Natural killer cell (primary cell): ENCODE measurements at regions not wholly inside any gene's neighbourhood (a gene's known extent, or its start where the extent isn't known, plus 50 kb on each side); places are given as distances from the start of the nearest gene placed in this dataset.
"Not testable (repeated sequence)": the region's sequence is repeated elsewhere in the genome, so short reads cannot be mapped to it uniquely, and the experiment has no call there.

Source experiments
- ATAC-seq, 3 donors: fragments of 150-1000 bp in 2 of 3; fragments of 200-7000 bp in 1 of 3; cut with Tn5 transposase; 1 replicate in 1 of 3; 2 replicates in 2 of 3; pipeline ENCODE4 v1.10.0; 2021; ENCODE audit warnings: mild to moderate bottlenecking in 2 of 3, moderate library complexity in 2 of 3
- DNase-seq, 2 donors: peaks; one replicate each; pipeline versions ENCODE4 v3.0.0 to v3.0.0-alpha.2; 2013 to 2021; ENCODE audit warnings: mixed read lengths in 1 of 2
- H3K27ac ChIP-seq: one replicate; pipeline ENCODE4 v1.5.1; 2013; ENCODE audit warnings: mild to moderate bottlenecking, low read length
- H3K27me3 ChIP-seq: one replicate; pipeline ENCODE4 v1.6.1; 2013; ENCODE audit warnings: low read length; ENCODE audit not compliant: control insufficient read depth, insufficient read depth
- H3K36me3 ChIP-seq: one replicate; pipeline ENCODE4 v1.6.1; 2013; ENCODE audit warnings: low read length; ENCODE audit not compliant: control insufficient read depth, insufficient read depth
- H3K4me1 ChIP-seq: one replicate; pipeline ENCODE4 v1.6.1; 2013; ENCODE audit warnings: low read length; ENCODE audit not compliant: control insufficient read depth, insufficient read depth
- H3K4me3 ChIP-seq: one replicate; pipeline ENCODE4 v1.5.1; 2013; ENCODE audit warnings: low read length
- H3K9me3 ChIP-seq: one replicate; pipeline ENCODE4 v1.6.1; 2013; ENCODE audit warnings: low read length; ENCODE audit not compliant: control insufficient read depth, insufficient read depth
- H3K27ac Mint-ChIP-seq, 2 donors: one replicate each; pipeline ENCODE4 v1.8.0; 2022; ENCODE audit warnings: mild to moderate bottlenecking in 2 of 2, mixed read lengths in 2 of 2, moderate library complexity in 1 of 2
- H3K27me3 Mint-ChIP-seq, 2 donors: one replicate each; pipeline ENCODE4 v1.8.0; 2022; ENCODE audit warnings: low read depth in 2 of 2, mixed read lengths in 2 of 2
- H3K36me3 Mint-ChIP-seq: one replicate; pipeline ENCODE4 v1.8.0; 2022; ENCODE audit warnings: mixed read lengths
- H3K4me1 Mint-ChIP-seq, 2 donors: one replicate each; pipeline ENCODE4 v1.8.0; 2022; ENCODE audit warnings: mixed read lengths in 2 of 2
- H3K4me3 Mint-ChIP-seq: one replicate; pipeline ENCODE4 v1.8.0; 2022; ENCODE audit warnings: mild to moderate bottlenecking, moderate library complexity, mixed read lengths
- H3K9me3 Mint-ChIP-seq, 2 donors: one replicate each; pipeline ENCODE4 v1.8.0; 2022; ENCODE audit warnings: mixed read lengths in 2 of 2
- CTCF ChIP-seq: fragments of 200-600 bp; IDR thresholded peaks from one replicate; pipeline ENCODE4 v1.8.0; 2022; ENCODE audit warnings: antibody characterized with exemption
- WGBS: methylation state at CpG from one replicate; pipeline ENCODE4 v1.1.7; 2013; ENCODE audit warnings: missing lambda C conversion rate; ENCODE audit not compliant: insufficient coverage; 5-methylcytosine and 5-hydroxymethylcytosine counted together
- intact Hi-C: fragments of 100-400 bp; cut with micrococcal nuclease; formaldehyde crosslinking; loops from one replicate; pipeline ENCODE4 v1.14.2; 2022

- no peak for ATAC-seq
- Mint-ChIP-seq H3K27me3 (peaks cover 14 to 28% of the 10 kb centered on the region in 2 donors), H3K36me3 (no peaks in the 10 kb centered on the region), H3K4me3 (no peak overlapping the region), H3K27ac (no peak overlapping the region), H3K9me3 (no peaks in the 10 kb centered on the region), H3K4me1 (no peaks in the 10 kb centered on the region)
- Histone ChIP-seq H3K9me3 (no peaks in the 10 kb centered on the region), H3K4me1 (no peaks in the 10 kb centered on the region), H3K36me3 (no peaks in the 10 kb centered on the region), H3K27me3 (no peaks in the 10 kb centered on the region), H3K4me3 (no peak overlapping the region), H3K27ac (no peak overlapping the region)
- TF ChIP-seq CTCF: no peak
- no peak for DNase-seq
- 100% methylated on average over 1 of the region's 3 CpGs for WGBS
- intact Hi-C loops: no loop called here
Observed at GRCh38 chr9:85162822-85163221, 493.3 kb downstream of the NTRK2 start.

DNA sequence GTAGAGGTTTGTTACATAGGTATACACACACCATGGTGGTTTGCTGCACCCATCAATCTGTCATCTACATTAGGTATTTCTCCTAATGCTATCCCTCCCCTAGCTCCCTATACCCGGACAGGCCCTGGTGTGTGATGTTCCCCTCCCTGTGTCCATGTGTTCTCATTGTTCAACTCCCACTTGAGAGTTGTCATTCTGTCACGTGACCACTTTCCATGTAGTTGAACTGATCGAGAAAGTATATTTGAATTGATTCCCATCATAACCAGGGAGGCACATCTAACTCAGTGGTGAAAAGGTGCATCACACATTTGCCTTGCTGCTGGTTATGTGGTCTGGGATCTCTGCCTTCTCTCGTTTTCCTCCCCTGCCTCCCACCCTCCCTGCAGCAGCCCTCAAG, 491.4 kb downstream of the NTRK2 start:
- H3K27ac ChIP-seq, H3K4me1 Mint-ChIP-seq, H3K27ac Mint-ChIP-seq, H3K4me1 ChIP-seq, ATAC-seq, intact Hi-C loops, H3K9me3 Mint-ChIP-seq, H3K27me3 ChIP-seq, DNase-seq, H3K4me3 Mint-ChIP-seq, H3K36me3 Mint-ChIP-seq, H3K9me3 ChIP-seq, H3K36me3 ChIP-seq, H3K4me3 ChIP-seq: not testable (repeated sequence)
- WGBS: 89% methylated on average over 1 of the region's 4 CpGs
- H3K27me3 Mint-ChIP-seq: peaks cover 11 to 16% of the 10 kb centered on the region in 2 donors

DNA sequence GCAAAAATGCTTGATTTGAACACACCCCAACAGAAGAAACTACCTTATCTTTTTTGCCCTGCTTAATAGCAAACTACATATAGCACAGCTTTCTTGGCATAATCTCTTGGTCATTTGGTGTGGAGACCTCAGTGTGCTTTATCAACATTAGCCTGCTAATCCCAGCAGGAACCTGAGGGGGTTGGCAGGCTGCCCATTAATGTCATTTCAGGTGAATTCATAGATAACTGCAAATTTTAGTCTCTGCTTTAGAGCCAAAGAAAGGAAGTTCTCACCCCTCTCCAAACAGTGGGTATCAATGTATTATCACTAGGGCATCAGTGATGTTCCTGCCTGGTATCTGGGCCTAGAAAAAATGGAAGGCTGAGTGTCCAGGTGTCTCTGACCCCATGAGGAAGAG, 489.0 kb downstream of the NTRK2 start:
- DNase-seq (no peak), ATAC-seq (no peak)
- H3K27me3 Mint-ChIP-seq: peaks cover 18 to 23% of the 10 kb centered on the region in 2 donors
- no peaks in the 10 kb centered on the region for H3K9me3 ChIP-seq
- intact Hi-C loops: no loop called here
- H3K27ac ChIP-seq: no peak overlapping the region
- no peaks in the 10 kb centered on the region for H3K36me3 ChIP-seq
- no peak overlapping the region for H3K4me3 Mint-ChIP-seq
- no peaks in the 10 kb centered on the region for H3K27me3 ChIP-seq
- no peak overlapping the region for H3K4me3 ChIP-seq
- TF ChIP-seq CTCF: no peak
- no peaks in the 10 kb centered on the region for H3K9me3 Mint-ChIP-seq
- H3K27ac Mint-ChIP-seq: no peak overlapping the region
- no peaks in the 10 kb centered on the region for H3K4me1 ChIP-seq
- H3K36me3 Mint-ChIP-seq: no peaks in the 10 kb centered on the region
- H3K4me1 Mint-ChIP-seq: no peaks in the 10 kb centered on the region

DNA sequence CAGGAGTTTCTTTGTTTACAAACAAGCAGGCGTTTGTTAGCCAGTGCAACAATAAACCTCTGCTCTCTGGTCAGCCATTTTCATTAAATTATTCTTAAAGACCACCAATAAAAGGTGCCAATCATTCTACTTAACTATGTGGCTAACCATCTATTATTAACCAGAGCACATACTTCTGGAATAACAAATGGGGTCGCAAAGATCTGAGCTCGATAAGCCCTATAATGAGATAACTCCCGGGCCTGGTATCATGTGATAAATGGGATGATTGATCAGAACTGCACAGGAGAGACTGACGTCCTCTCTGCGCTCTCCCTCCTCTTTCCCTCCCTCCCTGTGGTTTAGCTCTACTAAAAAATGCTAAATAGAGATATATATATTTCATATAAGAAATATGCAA, 488.2 kb downstream of the NTRK2 start:
- intact Hi-C loops: no loop called here
- DNase-seq (no peak), ATAC-seq (no peak)
- 63% methylated on average over 1 of the region's 6 CpGs for WGBS
- no peak for TF ChIP-seq CTCF
- Histone ChIP-seq H3K9me3 (no peaks in the 10 kb centered on the region), H3K27me3 (no peaks in the 10 kb centered on the region), H3K36me3 (no peaks in the 10 kb centered on the region), H3K27ac (no peak overlapping the region), H3K4me3 (no peak overlapping the region), H3K4me1 (no peaks in the 10 kb centered on the region)
- Mint-ChIP-seq H3K9me3 (no peaks in the 10 kb centered on the region), H3K4me3 (no peak overlapping the region), H3K4me1 (no peaks in the 10 kb centered on the region), H3K36me3 (no peaks in the 10 kb centered on the region), H3K27me3 (peaks cover 20 to 23% of the 10 kb centered on the region in 2 donors), H3K27ac (no peak overlapping the region)
